HG02571 (cell line): ENCODE measurements at regions not wholly inside any gene's neighbourhood (a gene's known extent, or its start where the extent isn't known, plus 50 kb on each side); places are given as distances from the start of the nearest gene placed in this dataset.
A peak's percentile ranks its signal among the peaks of the same experiment; 100 is the strongest.

Experiments used
- ATAC-seq: cut with Tn5 transposase; IDR thresholded peaks from one replicate; pipeline ENCODE4 v1.9.1; 2021; ENCODE audit warnings: mild to moderate bottlenecking, moderate library complexity; ENCODE audit not compliant: unreplicated experiment

DNA sequence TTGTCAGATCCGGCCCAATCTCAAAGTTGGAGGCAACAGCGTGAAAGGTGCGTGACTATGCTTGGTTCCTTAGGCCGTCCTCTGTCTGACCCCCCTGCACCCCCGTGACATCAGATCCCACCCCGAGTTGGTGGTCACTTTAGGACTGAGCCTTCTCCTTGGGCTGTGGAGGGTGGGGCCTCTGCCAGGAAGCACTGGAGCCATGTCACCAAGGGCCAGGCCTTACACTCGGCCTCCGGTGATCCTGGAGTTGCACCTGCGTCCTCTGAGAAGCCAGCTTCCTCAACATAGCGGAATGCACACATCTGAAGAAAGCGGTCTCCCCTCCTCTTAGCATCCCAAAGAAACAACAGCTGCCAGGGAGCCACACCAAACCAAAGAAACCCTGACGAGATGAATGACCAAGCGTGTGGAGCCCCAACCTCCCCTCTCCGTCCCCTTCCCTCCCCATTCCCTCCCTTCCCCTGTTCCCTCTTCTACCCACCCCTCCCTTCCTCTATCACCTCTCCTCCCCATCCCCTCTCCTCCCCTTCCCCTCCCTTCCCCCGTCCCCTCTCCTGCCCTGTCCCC lies 182.6 kb downstream of the TTLL2 start:
- no peak for ATAC-seq

- no peak for ATAC-seq
Observed at GRCh38 chr6:167508919-167509852, 184.3 kb downstream of the TTLL2 start.

GRCh38 chr6:167509853-167510220 lies 185.0 kb downstream of the TTLL2 start:
- no peak for ATAC-seq

- ATAC-seq: no peak
Observed at GRCh38 chr6:167510648-167511047, 185.8 kb downstream of the TTLL2 start.

DNA sequence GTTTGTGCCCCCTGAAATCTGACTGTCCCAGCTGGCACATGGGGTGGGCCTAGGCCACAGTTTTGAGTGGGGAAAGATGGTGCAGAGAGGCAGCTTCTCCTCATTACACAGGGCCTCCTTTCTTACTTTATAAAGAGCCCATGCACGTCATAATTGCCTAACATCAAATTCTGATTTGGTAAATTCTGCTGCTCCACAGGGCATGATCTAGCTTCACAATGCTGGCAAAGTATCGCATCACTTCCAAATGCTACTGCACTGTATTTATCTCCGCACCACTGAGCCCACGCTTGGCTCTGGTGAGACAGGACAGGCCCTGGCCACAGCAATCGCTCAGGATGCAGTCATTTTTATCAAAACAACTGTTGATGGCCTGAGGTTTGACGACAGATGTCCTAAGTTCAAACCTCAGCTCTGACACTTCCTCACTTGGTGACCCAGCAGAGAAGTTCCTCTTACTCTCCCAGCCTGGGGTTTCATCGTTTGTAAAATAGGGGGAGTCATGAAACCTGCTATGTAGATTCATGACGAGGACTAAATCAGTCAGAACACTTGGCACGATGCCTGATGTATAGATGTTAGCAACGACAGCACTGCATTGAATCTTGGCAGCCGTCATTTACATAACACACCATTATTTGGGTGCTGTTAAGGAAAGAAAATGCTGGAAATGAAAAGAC lies 187.9 kb downstream of the TTLL2 start:
- no peak for ATAC-seq

GRCh38 chr6:167513778-167514177 lies 188.9 kb downstream of the TTLL2 start:
- ATAC-seq: no peak

GRCh38 chr6:167514524-167514923 lies 189.6 kb downstream of the TTLL2 start:
- ATAC-seq: no peak

- no peak for ATAC-seq
Observed at GRCh38 chr6:167515873-167516507, 191.1 kb downstream of the TTLL2 start.

DNA sequence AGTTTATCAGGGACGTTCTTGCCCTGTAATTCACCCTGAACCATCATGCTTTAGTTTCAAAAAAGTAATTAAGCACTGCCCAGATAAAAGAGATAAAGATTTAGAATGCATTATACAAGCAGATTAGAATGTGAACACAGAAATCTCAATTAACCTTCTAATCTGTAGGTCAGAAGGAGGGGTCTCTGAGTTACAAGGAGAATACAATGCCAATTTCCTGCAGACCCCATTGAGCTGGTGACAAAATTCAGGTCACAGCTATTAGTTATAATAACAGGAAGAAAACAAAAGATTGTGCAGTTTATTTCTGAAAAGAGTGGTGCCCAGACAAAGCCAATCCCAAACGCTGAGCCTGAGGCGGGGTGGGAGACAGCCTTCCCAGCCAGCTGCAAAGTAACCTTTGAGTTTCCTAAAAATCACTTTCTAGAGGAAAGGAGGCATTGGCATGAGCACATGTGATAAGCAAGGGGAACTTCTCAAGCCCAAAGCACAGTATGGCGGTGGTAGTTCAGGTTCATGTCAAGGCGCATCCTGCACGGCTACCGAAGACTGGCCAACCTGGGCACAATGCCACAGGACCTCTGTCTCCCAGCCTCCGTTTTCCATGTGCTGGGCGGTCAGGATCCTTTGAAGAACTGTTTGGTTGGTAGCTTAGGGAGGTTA lies 192.5 kb downstream of the TTLL2 start:
- no peak for ATAC-seq

DNA sequence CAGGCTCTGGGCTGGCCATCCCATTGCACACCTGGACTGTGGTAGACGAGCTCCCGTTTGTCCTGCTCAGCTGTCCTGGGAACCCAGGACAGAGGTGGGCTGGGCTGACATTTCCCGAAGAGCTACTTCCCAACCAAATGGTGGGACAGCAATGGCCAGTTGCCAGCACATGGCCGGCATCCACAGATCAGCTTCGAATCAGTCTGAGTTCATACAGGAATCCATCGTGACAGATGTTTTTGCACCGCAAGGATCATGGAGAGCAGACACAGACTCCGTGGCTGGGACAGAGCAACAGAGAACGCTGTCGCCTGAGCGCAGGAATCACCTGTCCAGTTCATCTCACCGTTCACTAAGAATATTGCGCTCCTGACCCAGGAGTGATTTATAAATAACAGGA lies 198.5 kb downstream of the TTLL2 start:
- no peak for ATAC-seq

DNA sequence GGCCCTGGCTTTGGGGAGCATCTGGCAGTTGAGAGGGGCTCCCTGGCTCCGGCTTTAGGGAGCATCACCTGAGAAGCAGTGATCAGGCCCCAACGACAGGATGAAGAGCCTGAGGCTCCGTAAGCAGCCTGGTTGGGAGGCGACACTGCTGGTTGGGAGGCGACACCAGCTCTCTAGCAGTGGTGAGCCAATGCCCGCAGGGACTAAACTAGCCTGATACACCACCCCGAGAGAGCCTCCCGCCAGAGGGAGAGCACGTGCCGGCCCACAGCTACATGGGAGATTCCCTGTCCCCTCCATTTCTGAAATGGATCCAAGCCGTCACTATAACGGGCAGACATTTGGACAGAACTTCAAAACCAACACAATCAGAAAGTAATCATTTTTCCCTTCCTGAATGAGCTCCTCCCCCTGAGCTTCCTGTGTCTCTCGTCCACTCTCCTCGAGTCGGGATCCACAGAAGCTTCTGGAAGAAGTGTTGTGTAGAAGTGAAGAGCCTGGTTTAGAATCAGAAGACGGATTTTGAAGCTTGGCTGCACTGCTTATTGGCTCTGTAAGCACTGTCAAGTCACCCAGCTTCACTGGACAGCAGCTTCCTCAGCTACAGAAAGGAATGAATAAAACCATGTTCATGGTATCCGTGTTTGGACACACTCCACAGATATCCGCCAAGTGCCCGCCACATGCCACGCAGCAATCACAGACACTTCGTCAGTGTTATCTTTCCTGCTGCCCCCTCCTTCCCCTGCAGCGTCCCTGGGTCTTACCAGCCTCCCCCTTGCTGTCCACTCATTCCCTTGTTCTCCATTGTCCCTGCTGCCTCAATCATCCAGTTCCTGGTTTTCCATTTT lies 199.6 kb downstream of the TTLL2 start:
- no peak for ATAC-seq

GRCh38 chr6:167525774-167526173 lies 200.9 kb downstream of the TTLL2 start:
- ATAC-seq: no peak

- no peak for ATAC-seq
Observed at GRCh38 chr6:167526465-167527368, 201.8 kb downstream of the TTLL2 start.

- peak; percentile 67 for ATAC-seq
Observed at GRCh38 chr6:167528239-167528638, 203.4 kb downstream of the TTLL2 start.

- ATAC-seq: no peak
Observed at GRCh38 chr6:167528976-167529375, 204.1 kb downstream of the TTLL2 start.

DNA sequence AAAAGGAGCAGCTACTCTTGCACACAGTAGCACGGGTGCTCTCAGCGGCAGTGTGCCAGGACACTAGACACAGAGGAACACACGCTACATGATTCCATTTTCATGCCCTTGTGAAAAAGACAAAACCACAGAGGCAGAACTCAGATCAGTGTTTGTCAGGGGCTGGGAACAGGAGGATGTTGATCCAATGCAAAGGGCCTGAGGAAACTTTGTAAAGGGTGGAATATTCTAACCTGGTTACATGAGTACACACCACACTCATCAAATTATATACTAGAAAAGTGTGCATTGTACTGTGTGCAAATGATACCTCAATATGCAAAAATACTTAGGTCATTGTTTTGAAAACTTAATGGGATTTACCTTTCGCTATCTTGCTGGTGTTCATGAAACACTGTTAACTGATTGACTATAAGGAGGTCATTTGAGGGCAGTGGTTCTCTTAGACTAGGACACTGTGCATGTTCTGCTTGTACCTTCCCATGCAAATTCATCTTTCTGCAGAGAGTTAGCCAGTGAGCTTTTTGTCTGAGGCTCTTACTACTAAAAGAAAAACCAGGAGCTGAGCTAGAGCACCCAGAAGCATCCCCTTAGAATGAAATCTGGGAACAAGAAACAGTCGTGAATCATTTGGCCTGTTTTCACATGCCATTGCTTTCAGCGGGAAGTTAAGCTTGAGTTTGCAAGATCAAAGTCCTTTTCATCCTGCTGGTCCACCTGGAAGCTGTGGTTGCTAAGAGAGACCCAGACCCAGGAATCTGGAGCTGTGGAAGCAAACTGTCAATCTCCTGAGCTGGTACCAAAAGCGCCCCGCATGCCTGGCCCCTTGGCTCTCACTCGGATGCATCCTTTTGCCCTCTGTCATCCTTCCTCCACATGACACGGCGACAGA lies 204.8 kb downstream of the TTLL2 start:
- ATAC-seq: no peak

- ATAC-seq: no peak
Observed at GRCh38 chr6:167530951-167531350, 206.1 kb downstream of the TTLL2 start.
